Smooth muscle cell (in vitro differentiated cells): ENCODE measurements at regions not wholly inside any gene's neighbourhood (a gene's known extent, or its start where the extent isn't known, plus 50 kb on each side); places are given as distances from the start of the nearest gene placed in this dataset.

Experiments used
- DNase-seq: peaks from one replicate; lab custom pipeline; 2025; ENCODE audit not compliant: unreplicated experiment; lab: John Stamatoyannopoulos, UW
- H2AFZ ChIP-seq: fragments of 200-600 bp; sonication (generic); 2 replicates; pipeline ENCODE4 v1.6.0; 2016; ENCODE audit warnings: antibody characterized with exemption, low read depth, mild to moderate bottlenecking
- H3F3A ChIP-seq: fragments of 200-600 bp; sonication (generic); 2 replicates; pipeline ENCODE4 v1.6.0; 2017; ENCODE audit warnings: antibody characterized with exemption, low read depth
- H3K27ac ChIP-seq: fragments of 200-600 bp; sonication (generic); 2 replicates; pipeline ENCODE4 v1.5.1; 2016; ENCODE audit warnings: low read depth, mild to moderate bottlenecking
- H3K27me3 ChIP-seq: fragments of 200-600 bp; sonication (generic); 2 replicates; pipeline ENCODE4 v1.6.1; 2016; ENCODE audit warnings: low read depth, mild to moderate bottlenecking
- H3K36me3 ChIP-seq: fragments of 200-600 bp; sonication (generic); 2 replicates; pipeline ENCODE4 v1.5.1; 2016; ENCODE audit warnings: low read depth
- H3K4me1 ChIP-seq: fragments of 200-600 bp; sonication (generic); 2 replicates; pipeline ENCODE4 v1.5.1; 2016; ENCODE audit warnings: low read depth
- H3K4me2 ChIP-seq: fragments of 200-600 bp; sonication (generic); 2 replicates; pipeline ENCODE4 v1.6.0; 2016; ENCODE audit warnings: mild to moderate bottlenecking
- H3K4me3 ChIP-seq: fragments of 200-600 bp; sonication (generic); 2 replicates; pipeline ENCODE4 v1.5.1; 2016; ENCODE audit warnings: mild to moderate bottlenecking
- H3K79me2 ChIP-seq: fragments of 200-600 bp; sonication (generic); 2 replicates; pipeline ENCODE4 v1.6.0; 2016; ENCODE audit warnings: low read depth, mild to moderate bottlenecking
- H3K9ac ChIP-seq: fragments of 200-600 bp; sonication (generic); 2 replicates; pipeline ENCODE4 v1.6.0; 2016; ENCODE audit warnings: low read depth
- H3K9me3 ChIP-seq: fragments of 200-600 bp; sonication (generic); replicated peaks from 2 replicates; pipeline ENCODE4 v1.5.1; 2016; ENCODE audit warnings: low read depth
- H4K20me1 ChIP-seq: fragments of 200-600 bp; sonication (generic); 2 replicates; pipeline ENCODE4 v1.6.0; 2016; ENCODE audit warnings: low read depth
- CTCF ChIP-seq: fragments of 200-600 bp; sonication (generic); IDR thresholded peaks from 2 replicates; pipeline ENCODE4 v1.5.1; 2017; ENCODE audit warnings: borderline replicate concordance, mild to moderate bottlenecking, antibody characterized with exemption; ENCODE audit not compliant: insufficient read depth, poor library complexity, severe bottlenecking
- WGBS: methylation state at CpG from one replicate; pipeline ENCODE4 v1.1.7; 2016; ENCODE audit warnings: low lambda C conversion rate; 5-methylcytosine and 5-hydroxymethylcytosine counted together

GRCh38 chr4:96685691-96686090, 845.8 kb downstream of the PDHA2 start:
- Histone ChIP-seq H2AFZ (no peak overlapping the region), H3K79me2 (no peaks in the 10 kb centered on the region), H4K20me1 (no peaks in the 10 kb centered on the region), H3K36me3 (no peaks in the 10 kb centered on the region), H3K27me3 (no peaks in the 10 kb centered on the region), H3K4me1 (no peaks in the 10 kb centered on the region), H3K9ac (no peak overlapping the region), H3K9me3 (no peaks in the 10 kb centered on the region), H3F3A (no peaks in the 10 kb centered on the region), H3K4me2 (no peak overlapping the region), H3K27ac (no peak overlapping the region), H3K4me3 (no peak overlapping the region)
- TF ChIP-seq CTCF = no peak
- no peak for DNase-seq
- 94% methylated on average over 7 of the region's 7 CpGs for WGBS

- H3K9ac ChIP-seq = no peak overlapping the region
- no peak overlapping the region for H3K4me3 ChIP-seq
- no peak overlapping the region for H2AFZ ChIP-seq
- WGBS = 95% methylated on average over 5 of the region's 5 CpGs
- H3K27me3 ChIP-seq = no peaks in the 10 kb centered on the region
- H3K4me1 ChIP-seq = no peaks in the 10 kb centered on the region
- DNase-seq = no peak
- no peaks in the 10 kb centered on the region for H4K20me1 ChIP-seq
- no peaks in the 10 kb centered on the region for H3K79me2 ChIP-seq
- no peaks in the 10 kb centered on the region for H3K36me3 ChIP-seq
- H3K9me3 ChIP-seq = no peaks in the 10 kb centered on the region
- H3K27ac ChIP-seq = no peak overlapping the region
- H3K4me2 ChIP-seq = no peak overlapping the region
- TF ChIP-seq CTCF = no peak
- H3F3A ChIP-seq = no peaks in the 10 kb centered on the region
These were observed 851.6 kb downstream of the PDHA2 start for GRCh38 chr4:96691521-96691920.

- 72% methylated on average over 2 of the region's 2 CpGs for WGBS
- Histone ChIP-seq H3K27ac (no peak overlapping the region), H3K9ac (no peak overlapping the region), H4K20me1 (no peaks in the 10 kb centered on the region), H3K36me3 (no peaks in the 10 kb centered on the region), H3K27me3 (no peaks in the 10 kb centered on the region), H2AFZ (no peak overlapping the region), H3K4me3 (no peak overlapping the region), H3K4me1 (no peaks in the 10 kb centered on the region), H3K79me2 (no peaks in the 10 kb centered on the region), H3K4me2 (no peak overlapping the region), H3F3A (no peaks in the 10 kb centered on the region), H3K9me3 (no peaks in the 10 kb centered on the region)
- no peak for TF ChIP-seq CTCF
- no peak for DNase-seq
These were observed 858.9 kb downstream of the PDHA2 start for GRCh38 chr4:96698831-96699230.

- Histone ChIP-seq H3F3A (no peaks in the 10 kb centered on the region), H3K36me3 (no peaks in the 10 kb centered on the region), H3K4me3 (no peak overlapping the region), H2AFZ (no peak overlapping the region), H3K27ac (no peak overlapping the region), H3K4me1 (no peaks in the 10 kb centered on the region), H3K9me3 (no peaks in the 10 kb centered on the region), H4K20me1 (no peaks in the 10 kb centered on the region), H3K9ac (no peak overlapping the region), H3K27me3 (no peaks in the 10 kb centered on the region), H3K4me2 (no peak overlapping the region), H3K79me2 (no peaks in the 10 kb centered on the region)
- WGBS = 83% methylated on average over 2 of the region's 2 CpGs
- no peak for TF ChIP-seq CTCF
- no peak for DNase-seq
These were observed 863.4 kb downstream of the PDHA2 start for GRCh38 chr4:96703265-96703664.
